ENCODE measurements at regions not wholly inside any gene's neighbourhood (a gene's known extent, or its start where the extent isn't known, plus 50 kb on each side); places are given as distances from the start of the nearest gene placed in this dataset.

DNA sequence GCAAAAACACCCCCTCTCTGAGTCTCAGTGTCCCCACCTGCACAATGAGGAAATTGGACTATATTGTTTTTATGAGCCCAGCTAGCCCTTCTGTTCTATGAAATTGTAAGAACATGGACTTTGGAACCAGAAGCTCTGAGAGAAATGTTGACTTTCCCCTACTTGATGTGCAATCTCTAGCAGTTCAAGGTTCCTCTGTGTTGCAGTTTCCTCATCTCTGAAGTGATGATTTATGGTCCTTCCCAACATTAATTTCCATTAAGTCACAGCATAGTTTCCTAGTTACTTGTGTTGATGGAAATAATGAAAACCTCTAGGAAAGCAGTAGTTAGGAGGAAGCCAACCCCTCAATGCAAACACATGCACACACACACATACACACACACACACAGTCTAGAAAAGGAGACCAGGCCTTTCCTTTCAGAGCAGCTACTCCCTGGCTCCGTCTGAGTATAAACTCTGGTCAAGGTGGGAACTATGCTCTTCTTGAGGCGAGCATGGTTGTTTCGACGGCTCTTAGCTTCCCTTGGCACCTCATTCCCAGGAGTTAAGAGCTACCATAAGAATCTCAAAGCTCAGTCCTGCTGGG, 518.4 kb downstream of the SOX6 start:
- DNase-seq (ENCODE audit: low spot score in 2 of 2, unreplicated experiment in 2 of 2): no peak
- no peak for TF ChIP-seq CTCF (IDR thresholded peaks at IDR 0.05; ENCODE audit: unreplicated experiment)
- H3K27ac Mint-ChIP-seq: no peak overlapping the region
- no peak overlapping the region for H3K4me3 Mint-ChIP-seq
- no peaks in the 10 kb centered on the region for H3K27me3 Mint-ChIP-seq (ENCODE audit: low read depth)
- no peaks in the 10 kb centered on the region for H3K9me3 Mint-ChIP-seq
- H3K4me1 Mint-ChIP-seq: peaks cover 9% of the 10 kb centered on the region
- H3K36me3 Mint-ChIP-seq: no peaks in the 10 kb centered on the region

DNA sequence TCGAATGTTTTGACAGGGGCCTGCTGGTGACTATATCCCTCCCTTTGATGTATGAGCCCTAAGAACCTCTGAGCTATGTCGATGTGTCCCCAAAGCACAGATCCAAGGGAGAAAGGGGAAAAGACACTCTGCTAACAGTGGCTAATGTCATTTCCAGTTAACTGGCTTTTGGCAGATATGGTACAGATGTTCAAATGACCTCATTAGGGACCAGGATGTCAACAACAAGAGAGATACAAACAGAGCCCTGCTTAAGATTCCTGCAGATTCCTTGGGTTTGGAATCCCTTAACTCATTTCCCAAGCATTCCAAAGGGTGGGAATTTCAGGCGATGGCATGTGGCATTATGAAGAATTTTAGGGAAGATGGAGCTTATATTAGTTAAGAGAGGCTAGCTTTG, 517.3 kb downstream of the SOX6 start:
- Mint-ChIP-seq H3K4me3 (no peak overlapping the region), H3K27me3 (ENCODE audit: low read depth) (no peaks in the 10 kb centered on the region), H3K27ac (no peak overlapping the region), H3K36me3 (no peaks in the 10 kb centered on the region), H3K4me1 (peaks cover 18% of the 10 kb centered on the region), H3K9me3 (no peaks in the 10 kb centered on the region)
- no peak for DNase-seq (ENCODE audit: low spot score in 2 of 2, unreplicated experiment in 2 of 2)
- TF ChIP-seq CTCF (IDR thresholded peaks at IDR 0.05; ENCODE audit: unreplicated experiment): no peak

DNA sequence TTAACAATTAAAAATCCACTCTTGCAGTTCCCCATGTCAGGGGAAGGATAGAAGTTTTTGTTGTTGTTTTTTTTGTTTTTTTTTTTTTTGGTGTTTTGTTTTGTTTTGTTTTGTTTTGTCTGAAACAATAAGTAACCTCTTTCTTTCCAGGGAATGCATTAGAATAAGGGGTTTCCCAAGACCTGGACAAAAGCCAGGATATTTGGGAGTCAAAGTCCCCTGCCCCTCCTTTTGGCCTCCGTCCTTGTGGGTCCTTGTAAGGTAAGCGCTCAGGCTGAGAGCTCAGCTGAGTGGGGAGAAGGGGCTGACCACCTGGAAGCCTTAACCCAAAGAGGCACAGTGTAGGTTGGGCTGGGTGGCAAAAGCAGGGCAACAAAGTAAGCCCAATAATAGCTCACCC, 515.4 kb downstream of the SOX6 start:
- Mint-ChIP-seq H3K4me3 (no peak overlapping the region), H3K36me3 (no peaks in the 10 kb centered on the region), H3K27ac (no peak overlapping the region), H3K4me1 (peaks cover 19% of the 10 kb centered on the region), H3K9me3 (no peaks in the 10 kb centered on the region), H3K27me3 (ENCODE audit: low read depth) (no peaks in the 10 kb centered on the region)
- no peak for DNase-seq (ENCODE audit: low spot score in 2 of 2, unreplicated experiment in 2 of 2)
- no peak for TF ChIP-seq CTCF (IDR thresholded peaks at IDR 0.05; ENCODE audit: unreplicated experiment)

DNA sequence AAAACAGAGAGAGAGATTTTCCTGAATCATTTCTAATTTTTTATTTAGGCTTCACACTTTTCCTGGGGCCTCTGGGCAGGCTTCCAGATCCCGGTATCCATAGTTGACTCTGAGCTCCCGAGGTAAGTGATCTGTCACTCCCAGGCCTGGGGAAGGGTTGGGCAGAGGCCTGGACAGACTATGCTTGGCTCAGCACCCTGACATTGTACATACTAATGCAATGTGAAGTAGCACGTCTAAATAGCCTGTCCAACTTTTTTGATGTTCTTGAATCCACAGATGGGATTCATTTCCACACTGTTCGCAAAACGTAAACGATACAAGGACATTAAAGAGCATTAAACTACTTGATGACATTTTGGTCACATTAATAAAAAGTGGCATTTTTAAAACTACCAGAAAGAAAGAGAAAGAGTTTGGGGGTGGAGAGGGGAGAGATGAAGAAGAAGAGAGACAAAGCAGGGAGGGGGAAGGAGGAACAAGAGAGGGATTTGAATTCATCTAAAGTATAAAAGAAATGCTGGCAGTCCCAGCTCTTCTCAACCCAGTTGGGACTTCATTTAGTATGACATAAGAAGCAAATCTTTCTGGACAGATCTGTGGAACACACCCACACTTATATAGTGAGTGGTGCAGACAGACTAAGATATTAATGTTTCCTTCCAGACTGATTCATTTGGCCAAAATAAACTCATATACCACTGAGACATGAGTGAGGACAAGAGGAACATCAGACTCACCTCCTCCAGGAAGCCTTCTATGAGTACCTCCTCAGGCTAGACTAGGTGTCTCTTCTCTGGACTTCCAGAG, 514.2 kb downstream of the SOX6 start:
- H3K36me3 Mint-ChIP-seq: no peaks in the 10 kb centered on the region
- no peak overlapping the region for H3K4me3 Mint-ChIP-seq
- H3K9me3 Mint-ChIP-seq: no peaks in the 10 kb centered on the region
- H3K4me1 Mint-ChIP-seq: peaks cover 19% of the 10 kb centered on the region
- peak overlapping the region; percentile 60 for H3K27ac Mint-ChIP-seq
- no peaks in the 10 kb centered on the region for H3K27me3 Mint-ChIP-seq (ENCODE audit: low read depth)
- TF ChIP-seq CTCF (IDR thresholded peaks at IDR 0.05; ENCODE audit: unreplicated experiment): no peak
- DNase-seq (ENCODE audit: low spot score in 2 of 2, unreplicated experiment in 2 of 2): no peak

GRCh38 chr11:15843309-15843872, 513.0 kb downstream of the SOX6 start:
- TF ChIP-seq CTCF (IDR thresholded peaks at IDR 0.05; ENCODE audit: unreplicated experiment): no peak
- Mint-ChIP-seq H3K9me3 (no peaks in the 10 kb centered on the region), H3K4me3 (no peak overlapping the region), H3K27me3 (ENCODE audit: low read depth) (no peaks in the 10 kb centered on the region), H3K36me3 (no peaks in the 10 kb centered on the region), H3K4me1 (peaks cover 19% of the 10 kb centered on the region), H3K27ac (no peak overlapping the region)
- DNase-seq (ENCODE audit: low spot score in 2 of 2, unreplicated experiment in 2 of 2): no peak
